HG03439 (cell line): ENCODE measurements at regions not wholly inside any gene's neighbourhood (a gene's known extent, or its start where the extent isn't known, plus 50 kb on each side); places are given as distances from the start of the nearest gene placed in this dataset.
"Not testable (repeated sequence)": the region's sequence is repeated elsewhere in the genome, so short reads cannot be mapped to it uniquely, and the experiment has no call there.

Experiments
- ATAC-seq: cut with Tn5 transposase; IDR thresholded peaks from one replicate; pipeline ENCODE4 v1.9.1; 2021; ENCODE audit warnings: mild to moderate bottlenecking, moderate library complexity; ENCODE audit not compliant: unreplicated experiment

- ATAC-seq: not testable (repeated sequence)
Measured at GRCh38 chr3:144023543-144023942, 51.9 kb downstream of the DIPK2A start.

- peak; percentile 80 for ATAC-seq
Measured at GRCh38 chr3:144028798-144029411, 57.3 kb downstream of the DIPK2A start.

- ATAC-seq: no peak
Measured at GRCh38 chr3:144029769-144030168, 58.1 kb downstream of the DIPK2A start.

GRCh38 chr3:144031938-144032337, 60.3 kb downstream of the DIPK2A start:
- no peak for ATAC-seq

GRCh38 chr3:144032531-144033239, 61.1 kb downstream of the DIPK2A start:
- peak; percentile 87 for ATAC-seq

- no peak for ATAC-seq
Measured at GRCh38 chr3:144033240-144033589, 61.6 kb downstream of the DIPK2A start.

- no peak for ATAC-seq
Measured at GRCh38 chr3:144033863-144034262, 62.2 kb downstream of the DIPK2A start.

GRCh38 chr3:144034715-144035290, 63.2 kb downstream of the DIPK2A start:
- no peak for ATAC-seq

- no peak for ATAC-seq
Measured at GRCh38 chr3:144036498-144036897, 64.9 kb downstream of the DIPK2A start.

- ATAC-seq: no peak
Measured at GRCh38 chr3:144039661-144040060, 68.0 kb downstream of the DIPK2A start.

- ATAC-seq: no peak
Measured at GRCh38 chr3:144041960-144042556, 70.4 kb downstream of the DIPK2A start.

GRCh38 chr3:144045766-144046165, 74.1 kb downstream of the DIPK2A start:
- ATAC-seq: no peak

GRCh38 chr3:144049374-144049773, 77.8 kb downstream of the DIPK2A start:
- no peak for ATAC-seq

GRCh38 chr3:144051211-144051610, 79.6 kb downstream of the DIPK2A start:
- no peak for ATAC-seq

GRCh38 chr3:144052275-144052674, 80.7 kb downstream of the DIPK2A start:
- no peak for ATAC-seq

- ATAC-seq: no peak
Measured at GRCh38 chr3:144053121-144053520, 81.5 kb downstream of the DIPK2A start.

- ATAC-seq: no peak
Measured at GRCh38 chr3:144054766-144055165, 83.1 kb downstream of the DIPK2A start.

GRCh38 chr3:144055604-144056003, 84.0 kb downstream of the DIPK2A start:
- ATAC-seq: no peak

- ATAC-seq: no peak
Measured at GRCh38 chr3:144058713-144059112, 87.1 kb downstream of the DIPK2A start.

- ATAC-seq: no peak
Measured at GRCh38 chr3:144059481-144059880, 87.9 kb downstream of the DIPK2A start.

- no peak for ATAC-seq
Measured at GRCh38 chr3:144060881-144061280, 89.3 kb downstream of the DIPK2A start.

GRCh38 chr3:144063306-144063705, 91.7 kb downstream of the DIPK2A start:
- no peak for ATAC-seq
